Astrocyte (in vitro differentiated cells and primary cell): ENCODE measurements at regions not wholly inside any gene's neighbourhood (a gene's known extent, or its start where the extent isn't known, plus 50 kb on each side); places are given as distances from the start of the nearest gene placed in this dataset.

Experiments
- DNase-seq: peaks from one replicate; pipeline ENCODE4 v3.0.0-alpha.2; 2010; ENCODE audit warnings: low read depth
- FAIRE-seq: peaks from 2 replicates; lab custom pipeline; 2011; peaks lifted over from hg19 to GRCh38; lab: Jason Lieb, UNC
- H2AFZ ChIP-seq: 2 replicates; pipeline ENCODE4 v1.6.0; 2012; ENCODE audit warnings: low read depth, low read length, inconsistent platforms
- H3K27ac ChIP-seq: 2 replicates; pipeline ENCODE4 v1.5.1; 2011; ENCODE audit warnings: low read depth, low read length, inconsistent platforms
- H3K27me3 ChIP-seq: 2 replicates; pipeline ENCODE4 v1.6.0; 2011; ENCODE audit warnings: low read length, inconsistent platforms; ENCODE audit not compliant: insufficient read depth
- H3K36me3 ChIP-seq: 2 replicates; pipeline ENCODE4 v1.5.1; 2011; ENCODE audit warnings: low read length, inconsistent platforms; ENCODE audit not compliant: insufficient read depth
- H3K4me1 ChIP-seq: 2 replicates; pipeline ENCODE4 v1.5.1; 2011; ENCODE audit warnings: low read length, inconsistent platforms; ENCODE audit not compliant: insufficient read depth
- H3K4me2 ChIP-seq: 2 replicates; pipeline ENCODE4 v1.6.0; 2012; ENCODE audit warnings: low read length, inconsistent platforms
- H3K4me3 ChIP-seq: 2 replicates; pipeline ENCODE4 v1.5.1; 2011; ENCODE audit warnings: low read depth, mild to moderate bottlenecking, low read length, inconsistent platforms; ENCODE audit not compliant: insufficient read depth
- H3K79me2 ChIP-seq: 2 replicates; pipeline ENCODE4 v1.6.0; 2012; ENCODE audit warnings: mild to moderate bottlenecking, low read length, inconsistent platforms; ENCODE audit not compliant: insufficient read depth
- H3K9ac ChIP-seq: 2 replicates; pipeline ENCODE4 v1.6.0; 2012; ENCODE audit warnings: mild to moderate bottlenecking, low read length, inconsistent platforms
- H3K9me3 ChIP-seq: 2 replicates; pipeline ENCODE4 v1.5.1; 2012; ENCODE audit warnings: low read depth, mild to moderate bottlenecking, low read length, inconsistent platforms; ENCODE audit not compliant: insufficient read depth
- H4K20me1 ChIP-seq: 2 replicates; pipeline ENCODE4 v1.6.0; 2012; ENCODE audit warnings: low read length, inconsistent platforms; ENCODE audit not compliant: insufficient read depth
- H3K27ac Mint-ChIP-seq: one replicate; pipeline ENCODE4 v1.8.0; 2021; ENCODE audit warnings: mild to moderate bottlenecking, mixed read lengths; ENCODE audit not compliant: unreplicated experiment
- H3K27me3 Mint-ChIP-seq: one replicate; pipeline ENCODE4 v1.8.0; 2021; ENCODE audit warnings: low read depth, mixed read lengths; ENCODE audit not compliant: unreplicated experiment
- H3K36me3 Mint-ChIP-seq: one replicate; pipeline ENCODE4 v1.8.0; 2021; ENCODE audit warnings: low read depth, mixed read lengths; ENCODE audit not compliant: unreplicated experiment
- H3K4me1 Mint-ChIP-seq: one replicate; pipeline ENCODE4 v1.8.0; 2021; ENCODE audit warnings: low read depth, mixed read lengths; ENCODE audit not compliant: unreplicated experiment
- H3K4me3 Mint-ChIP-seq: one replicate; pipeline ENCODE4 v1.8.0; 2021; ENCODE audit warnings: mild to moderate bottlenecking, moderate library complexity, mixed read lengths; ENCODE audit not compliant: unreplicated experiment
- H3K9me3 Mint-ChIP-seq: one replicate; pipeline ENCODE4 v1.8.0; 2021; ENCODE audit warnings: mild to moderate bottlenecking, mixed read lengths; ENCODE audit not compliant: unreplicated experiment
- CTCF ChIP-seq: IDR thresholded peaks from 2 replicates; pipeline ENCODE4 v1.5.1; 2011; ENCODE audit warnings: low read depth, mild to moderate bottlenecking, inconsistent platforms, low read length, moderate library complexity; ENCODE audit not compliant: insufficient read depth
- EZH2 ChIP-seq: IDR thresholded peaks from 2 replicates; pipeline ENCODE4 v1.6.1; 2012; ENCODE audit warnings: mild to moderate bottlenecking, low read length, inconsistent platforms; ENCODE audit not compliant: insufficient read depth

DNA sequence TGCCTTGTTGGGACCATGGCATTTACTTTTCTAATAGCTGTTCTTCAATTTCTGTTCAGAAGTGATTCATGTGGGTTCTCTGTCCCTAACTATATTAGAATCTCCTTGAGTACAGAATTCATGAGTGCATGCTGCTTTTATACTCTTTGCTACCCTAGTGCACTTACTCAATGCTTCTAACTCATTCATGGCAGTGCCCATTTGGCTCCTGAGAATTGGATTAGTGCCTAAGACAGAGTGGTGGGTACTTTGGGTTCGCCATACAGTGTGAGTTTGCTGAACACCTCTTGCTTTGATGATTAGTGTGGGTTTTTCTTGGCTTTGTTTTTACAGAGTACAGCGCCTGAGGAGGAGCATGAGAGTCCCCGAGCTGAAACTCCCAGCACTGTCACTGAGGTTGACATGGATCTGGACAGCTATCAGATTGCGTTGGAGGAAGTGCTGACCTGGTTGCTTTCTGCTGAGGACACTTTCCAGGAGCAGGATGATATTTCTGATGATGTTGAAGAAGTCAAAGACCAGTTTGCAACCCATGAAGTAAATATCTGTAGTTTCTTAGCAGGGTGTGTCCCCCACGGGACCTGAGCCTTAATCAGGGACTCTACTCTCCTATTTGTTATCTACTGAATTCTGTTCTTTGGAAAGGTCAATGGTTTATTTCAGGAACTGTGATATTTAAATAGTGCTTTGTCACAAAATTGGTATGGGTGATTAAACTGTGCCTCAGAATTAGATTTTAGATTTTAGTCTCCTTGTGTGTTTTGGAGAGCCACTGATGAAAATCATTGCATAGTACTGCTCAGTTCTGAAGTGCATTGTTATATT, 150.7 kb downstream of the UTRN start:
- H3K4me3 ChIP-seq, result no peak overlapping the region
- H3K4me2 ChIP-seq, result no peak overlapping the region
- peaks cover 6% of the 10 kb centered on the region for H3K9me3 Mint-ChIP-seq
- H3K4me3 Mint-ChIP-seq, result no peak overlapping the region
- no peak for TF ChIP-seq CTCF
- TF ChIP-seq EZH2, result no peak
- FAIRE-seq (no peak), DNase-seq (no peak)
- H3K4me1 Mint-ChIP-seq, result peaks cover 19% of the 10 kb centered on the region
- no peak overlapping the region for H2AFZ ChIP-seq
- peaks cover 16% of the 10 kb centered on the region for H3K36me3 ChIP-seq
- peaks cover 2% of the 10 kb centered on the region for H3K9me3 ChIP-seq
- peaks cover 40% of the 10 kb centered on the region for H3K36me3 Mint-ChIP-seq
- no peak overlapping the region for H3K27ac Mint-ChIP-seq
- no peaks in the 10 kb centered on the region for H3K27me3 Mint-ChIP-seq
- peaks cover 4% of the 10 kb centered on the region for H3K4me1 ChIP-seq
- no peak overlapping the region for H3K9ac ChIP-seq
- no peaks in the 10 kb centered on the region for H3K27me3 ChIP-seq
- no peak overlapping the region for H3K27ac ChIP-seq
- no peaks in the 10 kb centered on the region for H3K79me2 ChIP-seq
- no peaks in the 10 kb centered on the region for H4K20me1 ChIP-seq

GRCh38 chr6:144437105-144437504, 152.0 kb downstream of the UTRN start:
- Histone ChIP-seq H3K4me2 (no peak overlapping the region), H3K9ac (no peak overlapping the region), H3K79me2 (no peaks in the 10 kb centered on the region), H2AFZ (no peak overlapping the region), H3K9me3 (peaks cover 5% of the 10 kb centered on the region), H4K20me1 (no peaks in the 10 kb centered on the region), H3K36me3 (peaks cover 22% of the 10 kb centered on the region), H3K27me3 (no peaks in the 10 kb centered on the region), H3K27ac (no peak overlapping the region), H3K4me1 (peaks cover 4% of the 10 kb centered on the region), H3K4me3 (no peak overlapping the region)
- no peak for TF ChIP-seq EZH2
- TF ChIP-seq CTCF, result no peak
- Mint-ChIP-seq H3K36me3 (peaks cover 47% of the 10 kb centered on the region), H3K27ac (no peak overlapping the region), H3K4me1 (peaks cover 19% of the 10 kb centered on the region), H3K27me3 (no peaks in the 10 kb centered on the region), H3K4me3 (no peak overlapping the region), H3K9me3 (peaks cover 14% of the 10 kb centered on the region)
- DNase-seq (no peak), FAIRE-seq (no peak)

- Mint-ChIP-seq H3K4me1 (peaks cover 19% of the 10 kb centered on the region), H3K27me3 (no peaks in the 10 kb centered on the region), H3K27ac (no peak overlapping the region), H3K4me3 (no peak overlapping the region), H3K9me3 (peaks cover 17% of the 10 kb centered on the region), H3K36me3 (peaks cover 49% of the 10 kb centered on the region)
- Histone ChIP-seq H3K4me1 (peaks cover 4% of the 10 kb centered on the region), H3K4me2 (no peak overlapping the region), H3K4me3 (no peak overlapping the region), H3K27me3 (no peaks in the 10 kb centered on the region), H3K9me3 (peaks cover 5% of the 10 kb centered on the region), H3K9ac (no peak overlapping the region), H3K36me3 (peaks cover 22% of the 10 kb centered on the region), H2AFZ (no peak overlapping the region), H3K27ac (no peak overlapping the region), H4K20me1 (no peaks in the 10 kb centered on the region), H3K79me2 (no peaks in the 10 kb centered on the region)
- TF ChIP-seq CTCF, result no peak
- TF ChIP-seq EZH2, result no peak
- DNase-seq, result no peak
- no peak for FAIRE-seq
These were observed 153.0 kb downstream of the UTRN start for GRCh38 chr6:144438103-144438502.
